ENCODE measurements at regions not wholly inside any gene's neighbourhood (a gene's known extent, or its start where the extent isn't known, plus 50 kb on each side); places are given as distances from the start of the nearest gene placed in this dataset.

GRCh38 chr5:65084795-65085515 is 316.2 kb downstream of the CWC27 start:
- intact Hi-C loops (cut with micrococcal nuclease; ENCODE audit: unreplicated experiment): no loop called here
- Histone ChIP-seq H3K9me3 (no peaks in the 10 kb centered on the region), H3K27me3 (replicated peaks; ENCODE audit: control insufficient read depth, insufficient read depth, low read length) (no peaks in the 10 kb centered on the region), H3K4me3 (ENCODE audit: low read depth, low read length) (no peak overlapping the region), H3K4me1 (peaks cover 7% of the 10 kb centered on the region; the same call in 1 of the 2 replicates), H3K36me3 (ENCODE audit: control insufficient read depth, insufficient read depth, low read length) (no peaks in the 10 kb centered on the region)
- H3K4me3 Mint-ChIP-seq (ENCODE audit: unreplicated experiment): no peak overlapping the region
- no peak for DNase-seq
- POLR2A ChIA-PET: no interaction called here
- H3K27me3 Mint-ChIP-seq (ENCODE audit: insufficient read depth, unreplicated experiment): peaks cover 5% of the 10 kb centered on the region
- no TSS peak for BruUV-seq (replicated peaks)
- H3K36me3 Mint-ChIP-seq (ENCODE audit: insufficient read depth, unreplicated experiment): no peaks in the 10 kb centered on the region
- H3K9me3 Mint-ChIP-seq (ENCODE audit: unreplicated experiment): no peaks in the 10 kb centered on the region
- H3K4me1 Mint-ChIP-seq (ENCODE audit: low read depth, unreplicated experiment): no peaks in the 10 kb centered on the region
- no peak for TF ChIP-seq CTCF (IDR thresholded peaks at IDR 0.05; ENCODE audit: insufficient read depth in 1 of 2, low read depth in 1 of 2, low read length in 1 of 2, severe bottlenecking in 1 of 2, unreplicated experiment in 1 of 2)
- CTCF ChIA-PET: no interaction called here
- H3K27ac Mint-ChIP-seq (ENCODE audit: unreplicated experiment): no peak overlapping the region

- Histone ChIP-seq H3K4me3 (ENCODE audit: low read depth, low read length) (no peak overlapping the region), H3K9me3 (no peaks in the 10 kb centered on the region), H3K4me1 (peaks cover 7% of the 10 kb centered on the region; the same call in 1 of the 2 replicates), H3K36me3 (ENCODE audit: control insufficient read depth, insufficient read depth, low read length) (no peaks in the 10 kb centered on the region), H3K27me3 (replicated peaks; ENCODE audit: control insufficient read depth, insufficient read depth, low read length) (no peaks in the 10 kb centered on the region)
- Mint-ChIP-seq H3K36me3 (ENCODE audit: insufficient read depth, unreplicated experiment) (no peaks in the 10 kb centered on the region), H3K27me3 (ENCODE audit: insufficient read depth, unreplicated experiment) (peaks cover 6% of the 10 kb centered on the region), H3K9me3 (ENCODE audit: unreplicated experiment) (no peaks in the 10 kb centered on the region), H3K4me1 (ENCODE audit: low read depth, unreplicated experiment) (no peaks in the 10 kb centered on the region), H3K27ac (ENCODE audit: unreplicated experiment) (no peak overlapping the region), H3K4me3 (ENCODE audit: unreplicated experiment) (no peak overlapping the region)
- CTCF ChIA-PET: no interaction called here
- no TSS peak for BruUV-seq (replicated peaks)
- TF ChIP-seq CTCF (IDR thresholded peaks at IDR 0.05; ENCODE audit: insufficient read depth in 1 of 2, low read depth in 1 of 2, low read length in 1 of 2, severe bottlenecking in 1 of 2, unreplicated experiment in 1 of 2): no peak
- POLR2A ChIA-PET: no interaction called here
- DNase-seq: no peak
- intact Hi-C loops (cut with micrococcal nuclease; ENCODE audit: unreplicated experiment): no loop called here
Observed at GRCh38 chr5:65085516-65085850, 316.8 kb downstream of the CWC27 start.

- no peaks in the 10 kb centered on the region for H3K9me3 Mint-ChIP-seq (ENCODE audit: unreplicated experiment)
- Histone ChIP-seq H3K27me3 (replicated peaks; ENCODE audit: control insufficient read depth, insufficient read depth, low read length) (no peaks in the 10 kb centered on the region), H3K36me3 (ENCODE audit: control insufficient read depth, insufficient read depth, low read length) (no peaks in the 10 kb centered on the region), H3K9me3 (no peaks in the 10 kb centered on the region), H3K4me1 (peaks cover under 1% of the 10 kb centered on the region; the same call in 1 of the 2 replicates), H3K4me3 (ENCODE audit: low read depth, low read length) (no peak overlapping the region)
- no peaks in the 10 kb centered on the region for H3K36me3 Mint-ChIP-seq (ENCODE audit: insufficient read depth, unreplicated experiment)
- DNase-seq: no peak
- intact Hi-C loops (cut with micrococcal nuclease; ENCODE audit: unreplicated experiment): no loop called here
- BruUV-seq (replicated peaks): no TSS peak
- ChIA-PET CTCF (no interaction called here), POLR2A (no interaction called here)
- no peak for TF ChIP-seq CTCF (IDR thresholded peaks at IDR 0.05; ENCODE audit: insufficient read depth in 1 of 2, low read depth in 1 of 2, low read length in 1 of 2, severe bottlenecking in 1 of 2, unreplicated experiment in 1 of 2)
- H3K27ac Mint-ChIP-seq (ENCODE audit: unreplicated experiment): no peak overlapping the region
- H3K4me1 Mint-ChIP-seq (ENCODE audit: low read depth, unreplicated experiment): no peaks in the 10 kb centered on the region
- no peak overlapping the region for H3K4me3 Mint-ChIP-seq (ENCODE audit: unreplicated experiment)
- H3K27me3 Mint-ChIP-seq (ENCODE audit: insufficient read depth, unreplicated experiment): peaks cover 10% of the 10 kb centered on the region
Observed at GRCh38 chr5:65086234-65086890, 317.6 kb downstream of the CWC27 start.

Data from Caco-2 (cell line).